ENCODE measurements at regions not wholly inside any gene's neighbourhood (a gene's known extent, or its start where the extent isn't known, plus 50 kb on each side); places are given as distances from the start of the nearest gene placed in this dataset.
"Not testable (repeated sequence)": the region's sequence is repeated elsewhere in the genome, so short reads cannot be mapped to it uniquely, and the experiment has no call there.

GRCh38 chr21:28683982-28684752, 308.5 kb downstream of the LTN1 start:
- Histone ChIP-seq H3K27me3 (replicated peaks; ENCODE audit: insufficient read depth) (no peaks in the 10 kb centered on the region), H3K9me3 (no peaks in the 10 kb centered on the region), H3K36me3 (no peaks in the 10 kb centered on the region), H3K27ac (no peak overlapping the region), H3K4me3 (no peak overlapping the region), H3K4me1 (ENCODE audit: control insufficient read depth in 1 of 2, low read depth in 2 of 2) (no peaks in the 10 kb centered on the region)
- DNase-seq (ENCODE audit: low spot score): no peak
- TF ChIP-seq, protein P1, sequence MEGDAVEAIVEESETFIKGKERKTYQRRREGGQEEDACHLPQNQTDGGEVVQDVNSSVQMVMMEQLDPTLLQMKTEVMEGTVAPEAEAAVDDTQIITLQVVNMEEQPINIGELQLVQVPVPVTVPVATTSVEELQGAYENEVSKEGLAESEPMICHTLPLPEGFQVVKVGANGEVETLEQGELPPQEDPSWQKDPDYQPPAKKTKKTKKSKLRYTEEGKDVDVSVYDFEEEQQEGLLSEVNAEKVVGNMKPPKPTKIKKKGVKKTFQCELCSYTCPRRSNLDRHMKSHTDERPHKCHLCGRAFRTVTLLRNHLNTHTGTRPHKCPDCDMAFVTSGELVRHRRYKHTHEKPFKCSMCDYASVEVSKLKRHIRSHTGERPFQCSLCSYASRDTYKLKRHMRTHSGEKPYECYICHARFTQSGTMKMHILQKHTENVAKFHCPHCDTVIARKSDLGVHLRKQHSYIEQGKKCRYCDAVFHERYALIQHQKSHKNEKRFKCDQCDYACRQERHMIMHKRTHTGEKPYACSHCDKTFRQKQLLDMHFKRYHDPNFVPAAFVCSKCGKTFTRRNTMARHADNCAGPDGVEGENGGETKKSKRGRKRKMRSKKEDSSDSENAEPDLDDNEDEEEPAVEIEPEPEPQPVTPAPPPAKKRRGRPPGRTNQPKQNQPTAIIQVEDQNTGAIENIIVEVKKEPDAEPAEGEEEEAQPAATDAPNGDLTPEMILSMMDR (IDR thresholded peaks at IDR 0.05): no peak
- ATAC-seq (ENCODE audit: insufficient number of reproducible peaks, low FRiP score, low read depth): no peak

DNA sequence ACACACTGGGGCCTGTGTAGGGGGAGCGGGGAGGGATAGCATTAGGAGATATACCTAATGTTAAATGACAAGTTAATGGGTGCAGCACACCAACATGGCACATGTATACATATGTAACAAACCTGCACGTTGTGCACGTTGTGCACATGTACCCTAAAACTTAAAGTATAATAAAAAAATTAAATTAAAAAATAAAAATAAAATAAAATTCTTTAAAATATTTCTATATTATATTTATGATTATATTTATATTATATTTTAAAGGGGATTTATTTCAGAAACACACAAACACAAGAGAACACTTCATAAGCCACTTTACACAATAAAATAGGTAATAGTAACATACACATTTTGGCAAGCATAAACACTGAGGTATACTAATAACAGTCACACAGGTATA, 309.8 kb downstream of the LTN1 start:
- not testable (repeated sequence) for H3K36me3 ChIP-seq

DNA sequence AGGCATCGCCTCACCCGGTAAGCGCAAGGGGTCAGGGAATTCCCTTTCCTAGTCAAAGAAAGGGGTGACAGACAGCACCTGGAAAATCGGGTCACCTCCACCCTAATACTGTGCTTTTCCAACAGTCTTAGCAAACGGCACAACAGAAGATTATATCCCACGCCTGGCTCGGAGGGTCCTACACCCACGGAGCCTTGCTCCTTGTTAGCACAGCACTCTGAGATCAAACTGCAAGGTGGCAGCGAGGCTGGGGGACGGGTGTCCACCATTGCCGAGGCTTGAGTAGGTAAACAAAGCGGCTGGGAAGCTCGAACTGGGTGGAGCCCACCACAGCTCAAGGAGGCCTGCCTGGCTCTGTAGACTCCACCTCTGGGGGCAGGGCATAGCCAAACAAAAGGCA, 315.6 kb downstream of the LTN1 start:
- peaks cover 0 to 12% of the 10 kb centered on the region in 2 donors for H3K4me1 ChIP-seq (ENCODE audit: control insufficient read depth in 1 of 2, low read depth in 2 of 2)
- ATAC-seq (ENCODE audit: insufficient number of reproducible peaks, low FRiP score, low read depth); H3K4me3 ChIP-seq; H3K9me3 ChIP-seq; DNase-seq (ENCODE audit: low spot score); H3K27me3 ChIP-seq (replicated peaks; ENCODE audit: insufficient read depth); H3K27ac ChIP-seq; H3K36me3 ChIP-seq: not testable (repeated sequence)

More for the DNA sequence above, 309.8 kb downstream of the LTN1 start:
- H3K27me3 ChIP-seq (replicated peaks; ENCODE audit: insufficient read depth); ATAC-seq (ENCODE audit: insufficient number of reproducible peaks, low FRiP score, low read depth); H3K4me3 ChIP-seq; H3K4me1 ChIP-seq (ENCODE audit: control insufficient read depth in 1 of 2, low read depth in 2 of 2); H3K27ac ChIP-seq; H3K9me3 ChIP-seq; DNase-seq (ENCODE audit: low spot score): not testable (repeated sequence)

DNA sequence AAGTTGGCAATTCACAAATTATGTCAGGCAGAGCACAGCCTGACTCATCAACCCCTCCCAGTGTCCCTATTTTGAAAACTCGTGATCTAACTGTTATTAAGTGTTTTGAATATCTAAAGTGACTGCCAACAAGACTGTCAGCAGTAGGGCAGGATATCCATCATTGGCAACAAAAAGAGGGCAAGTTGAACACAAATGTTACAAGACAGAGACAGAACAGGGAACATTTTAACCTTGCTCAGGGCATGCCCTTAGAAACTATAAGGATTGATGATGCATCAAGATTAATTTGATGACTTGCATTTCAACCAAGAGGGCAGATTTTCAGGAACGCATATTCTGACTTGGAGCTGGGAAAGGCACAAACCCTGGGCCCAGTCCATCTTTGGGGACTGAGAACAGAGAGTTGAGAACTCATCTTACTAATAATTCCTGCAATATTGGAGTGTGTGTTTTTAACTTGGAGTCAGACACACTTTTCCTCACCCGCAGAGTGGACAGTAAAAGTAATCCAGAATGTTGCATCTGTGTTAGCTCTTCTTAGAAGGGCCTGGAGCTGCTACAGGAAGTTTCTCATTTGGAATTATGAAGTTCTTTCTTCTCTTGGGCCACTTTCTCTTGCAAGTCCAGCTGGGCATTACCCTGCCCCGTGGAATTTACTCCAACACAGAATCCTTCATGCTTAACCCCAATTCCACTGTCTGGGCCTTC, 317.2 kb downstream of the LTN1 start:
- no peak for ATAC-seq (ENCODE audit: insufficient number of reproducible peaks, low FRiP score, low read depth)
- Histone ChIP-seq H3K4me3 (no peak overlapping the region), H3K9me3 (no peaks in the 10 kb centered on the region), H3K27ac (no peak overlapping the region), H3K4me1 (ENCODE audit: control insufficient read depth in 1 of 2, low read depth in 2 of 2) (peaks cover 0 to 12% of the 10 kb centered on the region in 2 donors), H3K27me3 (replicated peaks; ENCODE audit: insufficient read depth) (no peaks in the 10 kb centered on the region), H3K36me3 (no peaks in the 10 kb centered on the region)
- TF ChIP-seq, protein P1 (IDR thresholded peaks at IDR 0.05): no peak
- DNase-seq (ENCODE audit: low spot score): no peak

DNA sequence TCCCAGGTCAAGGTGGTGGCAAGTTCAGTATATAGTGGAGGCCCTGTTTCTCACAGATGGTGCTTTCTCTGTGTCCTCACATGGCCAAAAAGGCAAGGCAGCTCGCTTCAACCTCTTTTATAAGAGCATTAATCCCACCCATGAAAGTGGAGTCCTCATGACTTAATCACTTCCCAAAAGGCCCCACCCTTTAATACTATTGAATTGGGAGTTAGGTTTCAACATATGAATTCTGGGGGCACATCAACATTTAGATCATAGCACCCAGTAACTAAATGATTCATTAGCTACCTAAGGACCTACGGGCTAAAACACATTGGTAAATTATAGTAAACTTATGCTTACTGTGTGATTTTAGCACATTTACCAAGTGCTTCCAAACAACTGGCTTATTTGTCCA, 317.9 kb downstream of the LTN1 start:
- Histone ChIP-seq H3K9me3 (no peaks in the 10 kb centered on the region), H3K4me3 (no peak overlapping the region), H3K27ac (no peak overlapping the region), H3K4me1 (ENCODE audit: control insufficient read depth in 1 of 2, low read depth in 2 of 2) (peaks cover 0 to 12% of the 10 kb centered on the region in 2 donors), H3K36me3 (no peaks in the 10 kb centered on the region), H3K27me3 (replicated peaks; ENCODE audit: insufficient read depth) (no peaks in the 10 kb centered on the region)
- TF ChIP-seq, protein P1 (IDR thresholded peaks at IDR 0.05): no peak
- no peak for ATAC-seq (ENCODE audit: insufficient number of reproducible peaks, low FRiP score, low read depth)
- no peak for DNase-seq (ENCODE audit: low spot score)

DNA sequence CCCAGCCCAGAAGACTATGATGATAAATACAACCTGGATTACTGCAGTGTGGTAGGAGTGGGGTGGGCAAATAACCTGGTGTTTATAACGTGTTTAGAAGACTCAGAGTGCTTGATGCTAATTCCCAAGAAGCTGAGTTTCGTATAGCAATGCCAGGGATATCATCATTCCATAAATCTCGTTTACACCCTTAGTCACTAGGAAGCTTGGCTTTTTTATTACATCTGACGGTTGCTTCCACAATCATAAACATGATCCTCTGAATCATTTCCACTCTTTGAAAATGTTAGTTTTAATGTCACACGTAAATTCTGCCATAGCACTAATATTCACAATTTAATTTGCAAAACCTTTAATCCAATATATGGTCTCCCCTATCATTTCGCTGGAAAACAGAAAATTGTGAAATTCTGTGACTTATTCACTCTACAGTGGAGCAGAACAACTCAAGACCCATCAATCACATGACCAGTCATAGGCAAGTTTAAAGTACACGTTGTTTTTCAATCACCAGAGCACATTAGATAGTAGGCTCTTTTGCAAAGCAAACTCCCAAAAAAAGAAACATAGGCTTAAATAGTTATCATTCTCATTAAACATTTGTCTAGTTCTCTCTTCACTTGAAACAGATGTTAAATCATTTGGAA, 321.0 kb downstream of the LTN1 start:
- DNase-seq (ENCODE audit: low spot score) (no peak), ATAC-seq (ENCODE audit: insufficient number of reproducible peaks, low FRiP score, low read depth) (no peak)
- TF ChIP-seq, protein P1 (IDR thresholded peaks at IDR 0.05): no peak
- H3K4me1 ChIP-seq (ENCODE audit: control insufficient read depth in 1 of 2, low read depth in 2 of 2): peaks cover 0 to 12% of the 10 kb centered on the region in 2 donors
- no peak overlapping the region for H3K4me3 ChIP-seq
- no peaks in the 10 kb centered on the region for H3K36me3 ChIP-seq
- no peaks in the 10 kb centered on the region for H3K27me3 ChIP-seq (replicated peaks; ENCODE audit: insufficient read depth)
- H3K9me3 ChIP-seq: no peaks in the 10 kb centered on the region
- H3K27ac ChIP-seq: no peak overlapping the region

Measured in thoracic aorta (tissue), 2 donors.